Testis (tissue), 2 donors: ENCODE measurements at regions not wholly inside any gene's neighbourhood (a gene's known extent, or its start where the extent isn't known, plus 50 kb on each side); places are given as distances from the start of the nearest gene placed in this dataset.

Experiments
- CTCF ChIP-seq, 3 experiments: fragments of 450-650 bp in 2 of 3; fragments of 200-600 bp in 1 of 3; sonication (generic) in 1 of 3; IDR thresholded peaks; one replicate each; pipeline ENCODE4 v1.5.1; 2016 to 2019; ENCODE audit warnings: antibody characterized with exemption in 3 of 3, mild to moderate bottlenecking in 2 of 3, moderate library complexity in 1 of 3
- POLR2A ChIP-seq: fragments of 450-650 bp; IDR thresholded peaks from one replicate; pipeline ENCODE4 v1.6.1; 2017; ENCODE audit warnings: antibody characterized with exemption, mild to moderate bottlenecking, moderate library complexity

DNA sequence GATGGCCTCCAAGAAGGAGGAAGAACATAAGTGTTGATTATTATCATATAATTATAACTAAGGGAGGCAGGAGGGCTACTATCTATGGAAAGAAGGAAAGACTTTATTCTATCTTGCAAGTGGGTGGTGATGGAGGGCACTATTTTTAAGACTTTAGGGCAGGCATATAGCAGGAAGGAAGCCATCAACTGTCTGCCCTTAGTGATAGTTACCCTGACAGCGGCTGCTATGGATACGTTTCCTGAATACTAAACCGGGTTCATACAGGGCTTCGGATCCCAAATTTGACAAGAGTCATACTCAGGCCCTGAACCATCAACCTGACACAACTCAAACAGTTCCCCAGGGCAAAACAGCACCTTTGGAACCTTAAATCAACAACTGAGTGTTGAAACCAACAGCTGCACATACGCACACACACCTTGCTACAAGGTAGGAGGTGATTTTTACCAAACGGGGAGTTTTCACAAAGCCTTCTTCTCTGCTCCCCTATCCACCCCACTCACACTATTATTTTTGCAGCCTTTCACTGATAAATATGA, 397.2 kb downstream of the OMA1 start:
- TF ChIP-seq CTCF (IDR thresholded peaks at IDR 0.05), result no peak
- TF ChIP-seq POLR2A, result no peak
